Common myeloid progenitor, CD34-positive (primary cell): ENCODE measurements at regions not wholly inside any gene's neighbourhood (a gene's known extent, or its start where the extent isn't known, plus 50 kb on each side); places are given as distances from the start of the nearest gene placed in this dataset.

Experiments used
- CTCF ChIA-PET: fragments of 350-600 bp; sonication (Branson Sonifier 250); formaldehyde crosslinking; loops from one replicate; lab custom pipeline; 2021; ENCODE audit warnings: antibody characterized with exemption; lab: Charles Lee
- POLR2A ChIA-PET: fragments of 350-600 bp; sonication (Branson Sonifier 250); formaldehyde crosslinking; loops from one replicate; lab custom pipeline; 2021; ENCODE audit warnings: antibody characterized with exemption; lab: Charles Lee
- DNase-seq, 3 donors: peaks; one replicate each; pipeline versions ENCODE4 v3.0.0 to v3.0.0-alpha.2; 2013
- H3K27ac ChIP-seq, 2 experiments: 1 replicate in 1 of 2; 2 replicates in 1 of 2; pipeline ENCODE4 v1.7.0; 2013; ENCODE audit warnings: inconsistent platforms in 2 of 2, low read length in 2 of 2, mild to moderate bottlenecking in 2 of 2, low read depth in 1 of 2, moderate library complexity in 1 of 2; ENCODE audit not compliant: severe bottlenecking in 2 of 2, insufficient read depth in 1 of 2, poor library complexity in 1 of 2
- H3K27me3 ChIP-seq, 5 experiments: replicated peaks in 2 of 5; 1 replicate in 3 of 5; 2 replicates in 2 of 5; pipeline versions ENCODE4 v1.6.1 to v1.7.0; 2013; ENCODE audit warnings: low read length in 4 of 5, mild to moderate bottlenecking in 2 of 5, moderate library complexity in 2 of 5, inconsistent platforms in 1 of 5; ENCODE audit not compliant: insufficient read depth in 5 of 5, control insufficient read depth in 4 of 5
- H3K36me3 ChIP-seq, 4 experiments: 1 replicate in 2 of 4; 2 replicates in 2 of 4; pipeline versions ENCODE4 v1.6.1 to v1.7.0; 2013; ENCODE audit warnings: low read length in 3 of 4, control low read depth in 1 of 4, mild to moderate bottlenecking in 1 of 4; ENCODE audit not compliant: control insufficient read depth in 4 of 4, insufficient read depth in 4 of 4
- H3K4me1 ChIP-seq, 4 experiments: 1 replicate in 3 of 4; 2 replicates in 1 of 4; pipeline versions ENCODE4 v1.6.1 to v1.7.1; 2013; ENCODE audit warnings: low read length in 3 of 4, mild to moderate bottlenecking in 3 of 4, control low read depth in 1 of 4, inconsistent platforms in 1 of 4, moderate library complexity in 1 of 4; ENCODE audit not compliant: control insufficient read depth in 4 of 4, insufficient read depth in 4 of 4; ENCODE audit errors: control extremely low read depth in 1 of 4
- H3K4me3 ChIP-seq, 7 experiments: 1 replicate in 4 of 7; 2 replicates in 3 of 7; pipeline versions ENCODE4 v1.5.1 to v1.7.0; 2013; ENCODE audit warnings: mild to moderate bottlenecking in 7 of 7, low read length in 6 of 7, moderate library complexity in 6 of 7, inconsistent platforms in 2 of 7, low read depth in 2 of 7, control low read depth in 1 of 7; ENCODE audit not compliant: insufficient read depth in 4 of 7, control insufficient read depth in 1 of 7; ENCODE audit errors: extremely low read depth in 1 of 7
- H3K9me3 ChIP-seq, 5 experiments: 1 replicate in 4 of 5; 2 replicates in 1 of 5; pipeline versions ENCODE4 v1.6.1 to v1.7.1; 2013; ENCODE audit warnings: low read length in 4 of 5, mild to moderate bottlenecking in 2 of 5, inconsistent platforms in 1 of 5, low read depth in 1 of 5, moderate library complexity in 1 of 5; ENCODE audit not compliant: control insufficient read depth in 4 of 5, insufficient read depth in 2 of 5; ENCODE audit errors: control extremely low read depth in 1 of 5
- WGBS: methylation state at CpG from one replicate; pipeline ENCODE4 v1.1.5; 2013; ENCODE audit not compliant: insufficient coverage; 5-methylcytosine and 5-hydroxymethylcytosine counted together

DNA sequence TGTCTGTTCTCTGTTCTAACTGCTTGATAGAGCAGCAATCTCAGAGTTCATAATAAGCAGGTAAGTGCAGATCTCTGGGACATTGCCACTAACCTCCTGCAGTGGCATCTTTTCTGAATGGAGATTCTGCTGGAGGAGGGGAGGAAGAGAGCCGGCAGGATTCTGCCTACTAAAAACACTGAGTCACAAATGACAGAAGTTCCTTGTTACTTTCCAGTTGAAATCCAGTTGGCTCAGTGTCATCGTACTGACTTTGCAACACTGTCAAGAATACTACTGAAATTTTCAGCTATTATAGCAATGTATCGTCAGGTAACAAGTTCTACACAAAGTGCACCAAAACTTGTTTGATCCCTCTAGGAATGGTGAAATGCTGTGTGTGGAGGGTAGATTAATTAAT, 79.6 kb upstream of the ST6GAL2 start:
- H3K27ac ChIP-seq, result no peak overlapping the region
- ChIA-PET POLR2A (no interaction called here), CTCF (no interaction called here)
- 100% methylated on average over 1 of the region's 3 CpGs for WGBS
- H3K4me1 ChIP-seq, result peaks cover 0 to 3% (median 0%) of the 10 kb centered on the region in 4 experiments
- H3K36me3 ChIP-seq, result no peaks in the 10 kb centered on the region
- no peak for DNase-seq
- H3K4me3 ChIP-seq, result no peak overlapping the region
- H3K27me3 ChIP-seq, result no peaks in the 10 kb centered on the region
- no peaks in the 10 kb centered on the region for H3K9me3 ChIP-seq

DNA sequence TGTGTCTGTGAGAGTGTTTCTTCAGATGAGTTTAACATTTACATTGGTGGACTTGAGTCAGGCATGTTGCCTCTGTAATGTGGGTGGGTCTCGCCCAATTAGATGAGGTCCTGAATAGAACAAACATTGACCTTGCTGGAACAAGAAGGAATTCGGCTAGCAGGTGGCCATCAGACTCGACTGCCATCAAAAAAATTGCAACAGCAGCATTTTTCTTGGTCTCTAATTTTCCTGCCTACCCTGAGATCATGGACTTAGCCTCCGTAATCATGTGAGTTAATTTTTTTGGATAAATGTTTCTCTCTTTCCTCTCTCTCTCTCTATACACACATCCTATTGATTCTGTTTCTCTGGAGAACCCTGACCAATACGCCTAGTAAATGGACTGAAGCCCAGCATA, 83.8 kb upstream of the ST6GAL2 start:
- Histone ChIP-seq H3K9me3 (no peaks in the 10 kb centered on the region), H3K36me3 (no peaks in the 10 kb centered on the region), H3K27ac (no peak overlapping the region), H3K27me3 (no peaks in the 10 kb centered on the region), H3K4me3 (no peak overlapping the region), H3K4me1 (no peaks in the 10 kb centered on the region)
- POLR2A ChIA-PET, result no interaction called here
- 92% methylated on average over 4 of the region's 5 CpGs for WGBS
- CTCF ChIA-PET, result no interaction called here
- DNase-seq, result no peak

DNA sequence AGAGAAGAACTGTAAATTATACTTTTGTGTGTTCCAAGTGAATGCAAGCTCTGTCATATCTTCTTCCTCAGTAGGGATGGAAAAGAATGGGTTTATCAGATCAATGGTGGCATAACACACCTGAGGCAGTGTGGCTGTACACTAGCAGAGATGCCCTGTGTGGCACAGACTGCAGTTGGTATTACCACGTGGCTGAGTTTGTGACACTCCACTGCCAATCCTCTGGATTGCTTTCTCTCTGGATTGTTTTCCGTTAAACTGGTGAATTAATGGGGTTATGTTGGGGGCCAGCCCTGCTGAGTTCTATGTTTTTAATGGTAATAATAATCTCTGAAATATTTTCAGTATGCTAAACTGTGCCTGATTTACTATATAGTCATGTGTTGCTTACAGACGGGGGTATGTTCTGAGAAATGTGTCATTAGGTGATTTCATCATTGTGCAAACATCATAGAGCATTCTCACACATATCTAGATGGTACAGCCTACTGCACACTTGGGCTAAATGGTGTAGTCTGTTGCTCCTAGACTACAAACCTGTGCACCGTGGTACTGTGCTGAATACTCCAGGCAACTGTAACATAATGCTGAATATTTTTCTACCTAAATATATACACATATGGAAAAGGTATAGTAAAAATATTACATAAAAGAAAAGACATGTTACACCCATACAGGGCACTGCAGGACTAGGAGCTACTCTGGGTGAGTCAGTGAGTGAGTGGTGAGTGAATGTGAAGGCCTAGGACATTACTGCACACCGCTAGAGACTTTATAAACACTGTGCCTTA, 84.7 kb upstream of the ST6GAL2 start:
- ChIA-PET CTCF (no interaction called here), POLR2A (interaction anchor here (0.7 kb wide), 2 partner anchors 10 to 258 kb away, joined by 6 to 9 read pairs; no protein-coding TSS in a partner anchor)
- Histone ChIP-seq H3K4me1 (no peaks in the 10 kb centered on the region), H3K27ac (no peak overlapping the region), H3K9me3 (no peaks in the 10 kb centered on the region), H3K4me3 (no peak overlapping the region), H3K27me3 (no peaks in the 10 kb centered on the region), H3K36me3 (no peaks in the 10 kb centered on the region)
- 83% methylated on average over 1 of the region's 5 CpGs for WGBS
- DNase-seq, result no peak

DNA sequence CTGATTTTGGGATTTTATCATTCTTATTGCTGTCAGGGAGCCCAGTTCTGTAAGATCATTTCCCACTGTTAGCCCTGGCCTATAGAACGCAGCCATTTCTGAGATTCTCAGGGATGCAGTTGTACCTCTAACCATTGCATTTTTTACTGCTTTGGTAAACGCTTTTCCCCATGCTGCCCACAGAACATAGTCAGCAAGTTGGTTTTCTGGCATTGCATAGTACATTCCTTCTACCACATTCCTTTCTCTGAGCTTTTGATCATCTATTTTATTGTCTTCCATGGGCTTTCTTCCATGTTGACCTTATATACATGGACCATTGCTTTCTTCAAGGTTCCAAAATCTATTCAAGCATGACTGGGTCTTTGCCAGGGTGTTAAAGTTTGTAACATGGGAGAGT, 86.8 kb upstream of the ST6GAL2 start:
- Histone ChIP-seq H3K27ac (no peak overlapping the region), H3K4me3 (no peak overlapping the region), H3K4me1 (no peaks in the 10 kb centered on the region), H3K27me3 (no peaks in the 10 kb centered on the region), H3K9me3 (no peaks in the 10 kb centered on the region), H3K36me3 (no peaks in the 10 kb centered on the region)
- no peak for DNase-seq
- WGBS, result 90% methylated on average over 2 of the region's 2 CpGs
- ChIA-PET CTCF (no interaction called here), POLR2A (no interaction called here)

DNA sequence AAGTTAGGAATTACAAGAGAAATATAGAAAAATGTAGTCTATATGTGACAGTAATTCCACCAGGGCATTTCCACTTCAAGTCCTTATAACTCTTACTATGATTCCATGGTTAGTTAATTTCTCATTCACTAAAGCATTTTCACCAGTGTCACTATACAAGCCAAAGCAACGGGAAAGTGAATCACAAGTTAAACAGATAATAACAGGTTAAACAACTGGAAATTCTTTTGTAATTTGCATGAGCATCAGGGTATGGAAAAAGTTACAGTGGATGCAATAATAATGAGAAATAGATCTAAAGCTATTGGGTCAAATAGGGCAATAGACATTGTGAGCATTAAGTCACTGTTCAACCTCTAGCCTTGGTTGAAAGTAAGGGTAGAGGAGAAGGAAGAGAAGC, 88.9 kb upstream of the ST6GAL2 start:
- ChIA-PET CTCF (no interaction called here), POLR2A (no interaction called here)
- Histone ChIP-seq H3K27ac (no peak overlapping the region), H3K27me3 (no peaks in the 10 kb centered on the region), H3K36me3 (no peaks in the 10 kb centered on the region), H3K4me3 (no peak overlapping the region), H3K4me1 (no peaks in the 10 kb centered on the region), H3K9me3 (no peaks in the 10 kb centered on the region)
- WGBS, result no CpG with 5 or more reads among the region's 1 CpG
- DNase-seq, result no peak

DNA sequence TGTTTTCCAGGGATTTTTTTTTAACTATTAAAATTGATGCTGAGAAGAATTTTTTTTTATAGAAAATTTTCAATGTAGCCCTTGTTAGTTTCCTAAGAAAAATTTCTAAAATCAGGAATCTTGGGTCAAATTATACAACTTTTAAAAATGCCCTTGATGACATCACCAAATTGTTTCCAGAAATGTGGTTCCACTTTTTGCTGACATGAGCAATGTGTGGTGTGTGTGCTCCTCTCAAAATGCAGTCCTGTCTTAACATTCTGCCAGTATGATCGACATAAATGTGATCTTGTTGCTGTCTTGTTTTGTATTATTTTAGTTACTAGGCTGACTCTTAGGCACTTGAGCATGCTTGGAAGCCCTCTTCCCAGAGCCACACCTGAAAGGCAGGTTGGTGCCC, 89.7 kb upstream of the ST6GAL2 start:
- CTCF ChIA-PET, result no interaction called here
- POLR2A ChIA-PET, result no interaction called here
- no peak for DNase-seq
- Histone ChIP-seq H3K36me3 (no peaks in the 10 kb centered on the region), H3K4me3 (no peak overlapping the region), H3K9me3 (no peaks in the 10 kb centered on the region), H3K27ac (no peak overlapping the region), H3K4me1 (no peaks in the 10 kb centered on the region), H3K27me3 (no peaks in the 10 kb centered on the region)
- WGBS, result 100% methylated on average over 1 of the region's 1 CpG

DNA sequence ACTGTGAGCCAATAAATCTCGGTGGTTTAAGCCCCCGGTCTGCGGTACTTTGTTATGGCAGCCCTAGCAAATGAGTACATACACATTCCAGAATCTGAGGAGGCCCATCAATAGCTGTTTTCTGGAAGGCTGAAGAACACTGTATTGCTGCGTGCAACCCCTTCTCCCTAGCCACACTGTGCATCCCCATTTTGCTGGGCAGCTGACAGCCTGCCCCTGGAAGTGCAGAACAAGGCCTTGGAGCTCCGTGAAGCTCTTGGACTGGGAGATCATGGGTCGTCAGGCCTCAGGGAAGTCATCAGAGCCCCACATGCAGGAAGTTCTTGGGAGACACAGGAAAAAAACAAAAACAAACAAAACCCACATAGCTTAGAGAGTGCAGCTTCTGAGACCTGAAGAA, 90.6 kb upstream of the ST6GAL2 start:
- Histone ChIP-seq H3K4me1 (no peaks in the 10 kb centered on the region), H3K27me3 (no peaks in the 10 kb centered on the region), H3K27ac (no peak overlapping the region), H3K36me3 (no peaks in the 10 kb centered on the region), H3K4me3 (no peak overlapping the region), H3K9me3 (no peaks in the 10 kb centered on the region)
- 92% methylated on average over 4 of the region's 6 CpGs for WGBS
- POLR2A ChIA-PET, result no interaction called here
- CTCF ChIA-PET, result no interaction called here
- DNase-seq, result no peak
